ENCODE measurements at regions not wholly inside any gene's neighbourhood (a gene's known extent, or its start where the extent isn't known, plus 50 kb on each side); places are given as distances from the start of the nearest gene placed in this dataset.

- ChIA-PET POLR2A (no interaction called here), CTCF (no interaction called here)
- Mint-ChIP-seq H3K27me3 (ENCODE audit: low read depth) (no peaks in the 10 kb centered on the region), H3K9me3 (ENCODE audit: insufficient read depth) (no peaks in the 10 kb centered on the region), H3K4me1 (ENCODE audit: low read depth) (no peaks in the 10 kb centered on the region), H3K36me3 (ENCODE audit: low read depth) (no peaks in the 10 kb centered on the region), H3K4me3 (no peak overlapping the region), H3K27ac (no peak overlapping the region)
- ATAC-seq (no peak), DNase-seq (no peak)
Observed at GRCh38 chr16:87008664-87009063, 308.5 kb downstream of the C16orf95 start.

DNA sequence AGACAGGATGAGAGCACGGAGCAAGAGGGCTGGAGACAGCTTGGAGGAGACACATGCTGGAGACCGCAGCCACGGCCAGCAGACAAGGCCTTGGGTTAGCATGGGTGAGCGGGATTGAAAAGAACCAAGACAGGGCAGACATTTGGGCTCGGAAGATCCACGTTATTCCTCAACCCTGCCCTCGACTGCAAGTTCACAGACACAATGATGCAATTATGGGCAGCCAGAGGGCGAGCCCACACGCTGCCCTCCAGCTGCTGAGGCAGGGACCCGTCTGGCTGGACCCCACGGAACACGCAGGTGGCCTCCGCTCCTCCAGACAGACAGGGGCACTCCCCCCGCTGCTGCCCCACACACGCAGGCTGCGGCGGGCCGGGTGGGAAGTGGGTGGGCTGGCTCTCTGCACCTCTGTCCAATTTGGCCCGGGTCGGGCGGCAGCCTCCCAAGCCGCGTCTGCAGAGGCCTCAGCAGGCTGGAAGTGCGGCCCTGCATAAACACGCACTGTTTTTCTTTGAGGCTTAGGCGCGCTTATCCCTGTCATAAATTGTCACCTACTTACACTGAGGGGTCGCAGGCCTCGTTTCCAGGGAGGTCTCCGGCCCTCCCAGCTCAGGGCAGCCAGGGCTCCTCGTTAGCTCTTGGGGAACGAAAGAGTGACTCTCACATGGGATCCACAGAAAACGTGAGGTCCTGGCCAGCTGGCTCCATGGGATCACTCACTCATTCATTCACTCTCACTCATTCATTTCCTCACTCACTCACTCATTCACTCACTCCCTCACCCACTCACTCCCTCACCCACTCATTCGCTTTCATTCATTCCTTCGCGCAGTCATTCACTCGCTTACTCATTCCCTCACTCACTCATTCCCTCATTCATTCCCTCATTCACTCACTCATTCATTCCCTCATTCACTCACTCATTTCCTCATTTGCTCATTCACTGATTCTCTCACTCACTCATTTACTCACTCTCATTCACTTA is 303.9 kb downstream of the C16orf95 start:
- POLR2A ChIA-PET: no interaction called here
- no peak for ATAC-seq
- no peaks in the 10 kb centered on the region for H3K36me3 Mint-ChIP-seq (ENCODE audit: low read depth)
- H3K27me3 Mint-ChIP-seq (ENCODE audit: low read depth): peaks cover 15% of the 10 kb centered on the region
- H3K27ac Mint-ChIP-seq: no peak overlapping the region
- peaks cover 4% of the 10 kb centered on the region for H3K4me1 Mint-ChIP-seq (ENCODE audit: low read depth)
- no peaks in the 10 kb centered on the region for H3K9me3 Mint-ChIP-seq (ENCODE audit: insufficient read depth)
- no peak overlapping the region for H3K4me3 Mint-ChIP-seq
- no peak for DNase-seq
- CTCF ChIA-PET: no interaction called here

- Mint-ChIP-seq H3K27me3 (ENCODE audit: low read depth) (peaks cover 15% of the 10 kb centered on the region), H3K36me3 (ENCODE audit: low read depth) (no peaks in the 10 kb centered on the region), H3K4me1 (ENCODE audit: low read depth) (peaks cover 4% of the 10 kb centered on the region), H3K27ac (no peak overlapping the region), H3K4me3 (no peak overlapping the region), H3K9me3 (ENCODE audit: insufficient read depth) (no peaks in the 10 kb centered on the region)
- no peak for DNase-seq
- CTCF ChIA-PET: no interaction called here
- POLR2A ChIA-PET: no interaction called here
- ATAC-seq: no peak
Observed at GRCh38 chr16:87014112-87014511, 303.1 kb downstream of the C16orf95 start.

DNA sequence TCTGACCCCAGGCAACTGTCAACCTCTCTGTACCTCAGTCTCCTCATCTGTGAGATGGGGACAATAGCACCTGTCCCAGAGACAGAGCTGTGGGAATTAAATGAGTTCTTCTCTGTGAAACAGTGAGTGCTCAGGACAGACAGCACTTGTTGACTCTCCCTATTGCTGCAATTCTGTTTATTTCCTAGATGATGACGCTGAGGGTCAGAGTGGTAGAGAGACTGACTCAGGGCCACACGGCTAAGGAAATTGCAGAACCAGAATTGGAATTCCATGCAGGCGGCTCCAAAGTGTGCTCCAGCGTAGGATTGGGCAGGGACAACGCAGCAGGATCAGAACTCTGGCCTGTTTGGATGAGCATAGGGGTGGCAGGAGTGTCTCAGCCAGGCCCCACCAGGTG is 302.2 kb downstream of the C16orf95 start:
- Mint-ChIP-seq H3K9me3 (ENCODE audit: insufficient read depth) (no peaks in the 10 kb centered on the region), H3K27ac (no peak overlapping the region), H3K4me3 (no peak overlapping the region), H3K36me3 (ENCODE audit: low read depth) (no peaks in the 10 kb centered on the region), H3K27me3 (ENCODE audit: low read depth) (peaks cover 15% of the 10 kb centered on the region), H3K4me1 (ENCODE audit: low read depth) (peaks cover 4% of the 10 kb centered on the region)
- POLR2A ChIA-PET: no interaction called here
- DNase-seq (no peak), ATAC-seq (no peak)
- CTCF ChIA-PET: no interaction called here

- DNase-seq: no peak
- H3K4me1 Mint-ChIP-seq (ENCODE audit: low read depth): peaks cover 4% of the 10 kb centered on the region
- peaks cover 19% of the 10 kb centered on the region for H3K27me3 Mint-ChIP-seq (ENCODE audit: low read depth)
- ChIA-PET POLR2A (no interaction called here), CTCF (no interaction called here)
- no peak for ATAC-seq
- no peaks in the 10 kb centered on the region for H3K9me3 Mint-ChIP-seq (ENCODE audit: insufficient read depth)
- no peak overlapping the region for H3K4me3 Mint-ChIP-seq
- H3K27ac Mint-ChIP-seq: no peak overlapping the region
- H3K36me3 Mint-ChIP-seq (ENCODE audit: low read depth): no peaks in the 10 kb centered on the region
Observed at GRCh38 chr16:87016046-87017035, 300.9 kb downstream of the C16orf95 start.

- no peak overlapping the region for H3K4me3 Mint-ChIP-seq
- peaks cover 4% of the 10 kb centered on the region for H3K4me1 Mint-ChIP-seq (ENCODE audit: low read depth)
- ATAC-seq: no peak
- ChIA-PET CTCF (interaction anchor here (1.0 kb wide), 1 partner anchor 403 kb away, joined by 3 read pairs; no protein-coding TSS in a partner anchor), POLR2A (no interaction called here)
- no peak overlapping the region for H3K27ac Mint-ChIP-seq
- no peaks in the 10 kb centered on the region for H3K36me3 Mint-ChIP-seq (ENCODE audit: low read depth)
- peaks cover 23% of the 10 kb centered on the region for H3K27me3 Mint-ChIP-seq (ENCODE audit: low read depth)
- H3K9me3 Mint-ChIP-seq (ENCODE audit: insufficient read depth): no peaks in the 10 kb centered on the region
- no peak for DNase-seq
Observed at GRCh38 chr16:87017371-87018012, 299.7 kb downstream of the C16orf95 start.

GRCh38 chr16:87025676-87026075 is 291.5 kb downstream of the C16orf95 start:
- H3K27me3 Mint-ChIP-seq (ENCODE audit: low read depth): peaks cover 7% of the 10 kb centered on the region
- no peak overlapping the region for H3K4me3 Mint-ChIP-seq
- CTCF ChIA-PET: no interaction called here
- POLR2A ChIA-PET: no interaction called here
- no peaks in the 10 kb centered on the region for H3K9me3 Mint-ChIP-seq (ENCODE audit: insufficient read depth)
- ATAC-seq: no peak
- no peaks in the 10 kb centered on the region for H3K36me3 Mint-ChIP-seq (ENCODE audit: low read depth)
- no peak for DNase-seq
- no peaks in the 10 kb centered on the region for H3K4me1 Mint-ChIP-seq (ENCODE audit: low read depth)
- no peak overlapping the region for H3K27ac Mint-ChIP-seq

GRCh38 chr16:87027056-87027616 is 290.1 kb downstream of the C16orf95 start:
- no peak for ATAC-seq
- Mint-ChIP-seq H3K4me1 (ENCODE audit: low read depth) (no peaks in the 10 kb centered on the region), H3K9me3 (ENCODE audit: insufficient read depth) (no peaks in the 10 kb centered on the region), H3K27me3 (ENCODE audit: low read depth) (peaks cover under 1% of the 10 kb centered on the region), H3K36me3 (ENCODE audit: low read depth) (no peaks in the 10 kb centered on the region), H3K27ac (no peak overlapping the region), H3K4me3 (no peak overlapping the region)
- ChIA-PET POLR2A (no interaction called here), CTCF (no interaction called here)
- DNase-seq: no peak

GRCh38 chr16:87028481-87029320 is 288.5 kb downstream of the C16orf95 start:
- Mint-ChIP-seq H3K27me3 (ENCODE audit: low read depth) (no peaks in the 10 kb centered on the region), H3K4me3 (no peak overlapping the region), H3K9me3 (ENCODE audit: insufficient read depth) (no peaks in the 10 kb centered on the region), H3K4me1 (ENCODE audit: low read depth) (no peaks in the 10 kb centered on the region), H3K27ac (no peak overlapping the region), H3K36me3 (ENCODE audit: low read depth) (no peaks in the 10 kb centered on the region)
- POLR2A ChIA-PET: no interaction called here
- DNase-seq: no peak
- ATAC-seq: no peak
- CTCF ChIA-PET: no interaction called here

GRCh38 chr16:87032554-87032953 is 284.6 kb downstream of the C16orf95 start:
- no peaks in the 10 kb centered on the region for H3K27me3 Mint-ChIP-seq (ENCODE audit: low read depth)
- ChIA-PET CTCF (no interaction called here), POLR2A (no interaction called here)
- ATAC-seq: no peak
- no peak overlapping the region for H3K4me3 Mint-ChIP-seq
- H3K36me3 Mint-ChIP-seq (ENCODE audit: low read depth): no peaks in the 10 kb centered on the region
- no peak for DNase-seq
- H3K4me1 Mint-ChIP-seq (ENCODE audit: low read depth): no peaks in the 10 kb centered on the region
- H3K9me3 Mint-ChIP-seq (ENCODE audit: insufficient read depth): no peaks in the 10 kb centered on the region
- H3K27ac Mint-ChIP-seq: no peak overlapping the region

GRCh38 chr16:87033021-87033471 is 284.1 kb downstream of the C16orf95 start:
- ChIA-PET CTCF (no interaction called here), POLR2A (no interaction called here)
- H3K27ac Mint-ChIP-seq: no peak overlapping the region
- no peak overlapping the region for H3K4me3 Mint-ChIP-seq
- no peaks in the 10 kb centered on the region for H3K9me3 Mint-ChIP-seq (ENCODE audit: insufficient read depth)
- H3K36me3 Mint-ChIP-seq (ENCODE audit: low read depth): no peaks in the 10 kb centered on the region
- ATAC-seq (no peak), DNase-seq (no peak)
- no peaks in the 10 kb centered on the region for H3K4me1 Mint-ChIP-seq (ENCODE audit: low read depth)
- H3K27me3 Mint-ChIP-seq (ENCODE audit: low read depth): no peaks in the 10 kb centered on the region
